ENCODE measurements at regions not wholly inside any gene's neighbourhood (a gene's known extent, or its start where the extent isn't known, plus 50 kb on each side); places are given as distances from the start of the nearest gene placed in this dataset.

DNA sequence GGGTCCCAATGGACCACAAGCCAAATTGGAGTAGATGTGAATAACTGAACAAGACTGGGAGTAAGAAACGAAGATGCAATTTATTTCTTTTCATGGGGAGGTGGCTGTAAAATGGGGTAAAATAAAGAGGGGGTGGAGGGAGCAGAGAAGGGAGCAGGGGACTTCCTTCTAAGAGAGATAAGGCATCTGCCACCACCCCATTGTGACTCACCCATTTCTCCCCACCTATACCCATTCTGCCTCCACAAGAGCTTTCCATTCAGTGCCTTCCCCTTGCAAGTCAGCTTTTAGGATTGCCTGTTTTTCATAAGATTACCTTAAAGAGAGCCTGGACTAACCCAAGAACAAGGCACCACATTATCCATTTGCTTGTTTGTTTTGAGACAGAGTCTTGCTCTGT is 87.1 kb upstream of the PAX2 start:
- Histone ChIP-seq H3K9me3 (peaks cover 0 to 9% (median 3%) of the 10 kb centered on the region in 4 donors), H3K27me3 (peaks cover 38 to 100% (median 93%) of the 10 kb centered on the region in 3 donors), H3K36me3 (no peaks in the 10 kb centered on the region), H3K4me1 (peaks cover 18 to 41% (median 30%) of the 10 kb centered on the region in 4 donors), H3K27ac (no peak overlapping the region), H3K4me3 (no peak overlapping the region)
- TF ChIP-seq EP300 (IDR thresholded peaks at IDR 0.05) (no peak), POLR2AphosphoS5 (IDR thresholded peaks at IDR 0.05) (no peak), POLR2A (IDR thresholded peaks at IDR 0.05) (no peak)
- TF ChIP-seq, protein P1, sequence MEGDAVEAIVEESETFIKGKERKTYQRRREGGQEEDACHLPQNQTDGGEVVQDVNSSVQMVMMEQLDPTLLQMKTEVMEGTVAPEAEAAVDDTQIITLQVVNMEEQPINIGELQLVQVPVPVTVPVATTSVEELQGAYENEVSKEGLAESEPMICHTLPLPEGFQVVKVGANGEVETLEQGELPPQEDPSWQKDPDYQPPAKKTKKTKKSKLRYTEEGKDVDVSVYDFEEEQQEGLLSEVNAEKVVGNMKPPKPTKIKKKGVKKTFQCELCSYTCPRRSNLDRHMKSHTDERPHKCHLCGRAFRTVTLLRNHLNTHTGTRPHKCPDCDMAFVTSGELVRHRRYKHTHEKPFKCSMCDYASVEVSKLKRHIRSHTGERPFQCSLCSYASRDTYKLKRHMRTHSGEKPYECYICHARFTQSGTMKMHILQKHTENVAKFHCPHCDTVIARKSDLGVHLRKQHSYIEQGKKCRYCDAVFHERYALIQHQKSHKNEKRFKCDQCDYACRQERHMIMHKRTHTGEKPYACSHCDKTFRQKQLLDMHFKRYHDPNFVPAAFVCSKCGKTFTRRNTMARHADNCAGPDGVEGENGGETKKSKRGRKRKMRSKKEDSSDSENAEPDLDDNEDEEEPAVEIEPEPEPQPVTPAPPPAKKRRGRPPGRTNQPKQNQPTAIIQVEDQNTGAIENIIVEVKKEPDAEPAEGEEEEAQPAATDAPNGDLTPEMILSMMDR (IDR thresholded peaks at IDR 0.05), result no peak
- DNase-seq, result no peak
- intact Hi-C loops (cut with DNase I; ENCODE audit: low total_unique reads), result no loop called here
- WGBS, 5 donors, result 47 to 65% (median 54%) methylated on average over 1 of the region's 1 CpG

DNA sequence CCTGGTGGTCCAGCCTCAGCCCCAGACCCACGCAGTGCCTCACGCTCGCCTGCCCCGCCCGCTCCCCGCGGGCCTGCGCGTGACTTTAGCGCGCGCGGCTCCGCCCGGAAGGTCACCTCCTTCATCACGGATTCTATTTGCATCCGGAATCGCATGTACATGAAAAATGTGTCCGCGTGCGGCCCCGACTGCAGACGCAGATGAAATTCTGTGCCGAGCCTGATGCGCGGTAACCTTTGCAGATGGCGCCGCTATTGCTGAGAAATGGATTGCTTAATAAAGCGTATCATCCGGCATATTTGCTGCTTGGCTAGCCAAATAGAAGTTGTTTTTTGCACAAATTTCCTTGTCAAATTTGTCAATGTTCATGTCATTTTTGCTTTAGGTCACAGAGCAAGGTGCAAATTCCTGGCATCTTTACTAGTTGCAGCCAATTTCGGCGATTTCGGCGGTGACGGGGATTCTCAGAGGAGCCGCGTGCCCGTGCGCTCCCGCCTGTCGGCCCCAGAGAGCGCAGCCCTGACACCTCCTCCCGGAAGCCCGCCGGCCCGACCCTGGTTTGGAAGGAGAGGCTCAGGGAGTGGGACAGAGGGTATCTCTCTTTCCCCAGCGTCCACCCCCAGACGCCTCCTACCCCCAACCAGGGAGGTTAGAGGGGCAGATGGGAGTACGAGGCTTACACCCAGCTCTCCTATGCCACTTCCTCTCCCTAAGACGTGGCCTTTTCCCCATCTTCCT is 85.9 kb upstream of the PAX2 start:
- peaks cover 38 to 100% (median 89%) of the 10 kb centered on the region in 3 donors for H3K27me3 ChIP-seq
- no peak overlapping the region for H3K27ac ChIP-seq
- no peak overlapping the region for H3K4me3 ChIP-seq
- peaks cover 10 to 31% (median 21%) of the 10 kb centered on the region in 4 donors for H3K4me1 ChIP-seq
- H3K36me3 ChIP-seq, result no peaks in the 10 kb centered on the region
- TF ChIP-seq EP300 (IDR thresholded peaks at IDR 0.05), result no peak
- TF ChIP-seq POLR2AphosphoS5 (IDR thresholded peaks at IDR 0.05), result no peak
- TF ChIP-seq, protein P1 (IDR thresholded peaks at IDR 0.05), result no peak
- TF ChIP-seq POLR2A (IDR thresholded peaks at IDR 0.05), result no peak
- 5 to 17% (median 9%) methylated on average over 50 of the region's 50 CpGs for WGBS, 5 donors
- H3K9me3 ChIP-seq, result peaks cover 0 to 9% (median 3%) of the 10 kb centered on the region in 4 donors
- no peak for DNase-seq
- intact Hi-C loops (cut with DNase I; ENCODE audit: low total_unique reads), result no loop called here

DNA sequence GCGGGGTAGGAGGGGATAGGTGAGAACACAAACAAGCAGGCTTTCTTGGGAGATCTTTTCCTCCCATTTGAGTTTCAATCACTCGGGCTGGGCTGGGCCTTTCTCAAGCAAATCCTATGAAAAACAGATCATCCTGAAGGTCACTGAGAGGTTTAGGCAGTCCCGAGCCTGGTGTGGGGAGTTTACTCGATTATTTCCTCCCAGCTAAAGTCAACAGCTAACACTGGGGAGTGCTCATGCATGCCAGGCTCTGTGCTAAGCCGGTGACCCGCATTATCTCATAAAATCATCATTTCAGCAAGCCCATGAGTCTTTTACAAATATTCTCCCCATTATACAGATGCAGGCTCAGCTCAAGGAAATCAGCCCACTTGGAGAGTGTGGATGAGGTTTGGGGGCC is 85.0 kb upstream of the PAX2 start:
- WGBS, 5 donors, result 17 to 38% (median 24%) methylated on average over 6 of the region's 6 CpGs
- Histone ChIP-seq H3K27me3 (peaks cover 33 to 100% (median 85%) of the 10 kb centered on the region in 3 donors), H3K9me3 (peaks cover 0 to 9% (median 3%) of the 10 kb centered on the region in 4 donors), H3K4me1 (peaks cover 2 to 22% (median 15%) of the 10 kb centered on the region in 4 donors), H3K4me3 (no peak overlapping the region), H3K27ac (no peak overlapping the region), H3K36me3 (no peaks in the 10 kb centered on the region)
- no peak for DNase-seq
- TF ChIP-seq POLR2AphosphoS5 (IDR thresholded peaks at IDR 0.05), result no peak
- intact Hi-C loops (cut with DNase I; ENCODE audit: low total_unique reads), result no loop called here

DNA sequence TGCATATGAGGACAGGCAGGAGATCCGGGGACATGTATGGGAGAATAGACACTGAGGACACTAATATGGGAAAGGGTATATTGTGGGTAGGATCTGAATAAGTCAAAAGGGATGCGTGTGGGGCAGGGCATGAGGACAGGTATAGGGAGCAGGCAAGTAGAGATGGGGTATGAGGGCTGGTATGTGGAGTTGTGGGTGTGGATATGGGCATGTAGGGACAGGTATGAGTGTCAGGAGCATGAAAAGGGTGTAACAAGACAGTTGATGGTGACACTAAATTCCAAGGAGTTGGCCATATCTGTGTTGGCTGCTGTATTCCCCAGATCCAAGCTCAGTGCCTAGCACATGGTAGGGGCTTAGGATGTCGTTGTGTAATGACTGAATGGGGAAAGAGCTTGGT is 84.4 kb upstream of the PAX2 start:
- no peak for DNase-seq
- Histone ChIP-seq H3K4me3 (no peak overlapping the region), H3K27ac (no peak overlapping the region), H3K27me3 (peaks cover 29 to 100% (median 79%) of the 10 kb centered on the region in 3 donors), H3K9me3 (peaks cover 0 to 9% (median 3%) of the 10 kb centered on the region in 4 donors), H3K4me1 (peaks cover 0 to 17% (median 12%) of the 10 kb centered on the region in 4 donors), H3K36me3 (no peaks in the 10 kb centered on the region)
- intact Hi-C loops (cut with DNase I; ENCODE audit: low total_unique reads), result no loop called here
- 39 to 59% (median 41%) methylated on average over 2 to 3 of the region's 3 CpGs for WGBS, 5 donors
- TF ChIP-seq, protein P1 (IDR thresholded peaks at IDR 0.05), result no peak
- TF ChIP-seq POLR2AphosphoS5 (IDR thresholded peaks at IDR 0.05), result no peak
- TF ChIP-seq EP300 (IDR thresholded peaks at IDR 0.05), result no peak
- TF ChIP-seq POLR2A (IDR thresholded peaks at IDR 0.05), result no peak

DNA sequence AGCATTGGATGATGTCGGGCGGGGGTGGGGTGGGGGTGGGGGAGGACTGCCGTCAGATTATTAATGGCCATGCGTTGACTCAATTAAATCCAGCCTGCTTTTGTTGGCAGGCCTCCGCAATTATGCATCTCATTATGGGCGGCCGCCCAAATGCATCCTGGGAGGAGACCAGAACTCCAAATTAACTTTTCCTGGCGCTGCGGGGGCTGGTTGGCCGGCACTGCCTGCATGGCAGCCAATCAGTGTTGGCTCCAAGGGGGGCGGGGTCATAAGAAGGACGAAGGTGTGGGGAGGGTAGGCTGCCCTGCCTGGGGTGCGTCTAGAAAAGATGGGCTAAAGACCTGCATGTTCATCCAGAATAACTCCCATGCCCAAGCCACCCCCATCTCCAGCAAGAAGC is 83.9 kb upstream of the PAX2 start:
- intact Hi-C loops (cut with DNase I; ENCODE audit: low total_unique reads), result no loop called here
- TF ChIP-seq POLR2AphosphoS5 (IDR thresholded peaks at IDR 0.05) (no peak), EP300 (IDR thresholded peaks at IDR 0.05) (no peak), POLR2A (IDR thresholded peaks at IDR 0.05) (no peak)
- TF ChIP-seq, protein P1 (IDR thresholded peaks at IDR 0.05), result no peak
- Histone ChIP-seq H3K36me3 (no peaks in the 10 kb centered on the region), H3K27ac (no peak overlapping the region), H3K27me3 (peaks cover 27 to 100% (median 74%) of the 10 kb centered on the region in 3 donors), H3K9me3 (peaks cover 0 to 9% (median 3%) of the 10 kb centered on the region in 4 donors), H3K4me3 (no peak overlapping the region), H3K4me1 (peaks cover 0 to 11% (median 7%) of the 10 kb centered on the region in 4 donors)
- DNase-seq, result no peak
- 35 to 58% (median 51%) methylated on average over 9 to 13 of the region's 13 CpGs for WGBS, 5 donors
